Heart left ventricle (tissue), 13 donors: ENCODE measurements at regions not wholly inside any gene's neighbourhood (a gene's known extent, or its start where the extent isn't known, plus 50 kb on each side); places are given as distances from the start of the nearest gene placed in this dataset.

Experiments
- POLR2A ChIP-seq, 2 donors: fragments of 450-650 bp; IDR thresholded peaks; one replicate each; pipeline ENCODE4 v1.6.1; 2017; ENCODE audit warnings: antibody characterized with exemption in 2 of 2, mild to moderate bottlenecking in 2 of 2, moderate library complexity in 2 of 2
- TF ChIP-seq, protein P1 (sequence below), 12 donors: fragments of 200-600 bp; sonication (generic) in 4 of 12; IDR thresholded peaks; one replicate each; pipeline versions ENCODE4 v1.5.0 to v1.8.0; 2018 to 2022; ENCODE audit warnings: antibody characterized with exemption in 12 of 12, mild to moderate bottlenecking in 5 of 12
- donor health status: ischemic (EF 13 %, LVEDD 7.1; RV severe dilation, severe dysfunction).
- donor health status: DM: no; HTN: yes; CAD: no.
- donor health status: DM: no; HTN: no; CAD: no.
- donor health status: ischemic (EF 25% LVEDD 6.9; RV normal size, moderate dysfunction).
- donor health status: ischemic (EF 25% LVEDD 5.7; RV mildly dilated, moderate dysfunction).
- donor health status: ischemic (EF 35%, LVEDD 5.7; RV mildly dilated, moderate dysfunction).
- donor health status: nonischemic (EF 11% LVEDD 7.7; RV severe dilation, severe dysfunction).
- donor health status: DM: yes; HTN: yes; CAD: no.
- donor health status: PGD.
- donor health status: ischemic (EF 29% LVEDD 5.4; RV normal size, mild dysfunction).
- donor health status: nonischemic (EF 23%, LVEDD 6.1; RV moderate dilation, normal function).

DNA sequence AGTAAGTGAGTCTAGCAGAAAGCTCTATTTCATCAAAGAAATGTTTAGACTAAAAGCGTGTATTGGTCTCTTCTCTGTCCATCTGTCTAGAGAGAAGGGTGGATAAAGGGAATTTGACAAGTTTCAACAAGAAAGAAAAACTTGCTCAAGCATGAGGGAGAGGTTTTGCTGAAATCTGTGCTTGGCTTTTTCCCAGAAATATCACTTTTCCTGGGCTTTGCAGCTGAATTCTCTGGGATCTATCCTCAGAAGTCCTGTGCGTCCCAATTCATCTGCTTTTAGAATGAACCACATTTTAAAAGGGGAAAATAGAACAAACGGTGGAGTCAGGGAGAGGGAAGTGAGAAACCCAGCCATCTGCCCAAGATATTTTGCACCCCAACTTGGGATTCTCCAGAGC lies 59.6 kb upstream of the CELF2 start:
- TF ChIP-seq, protein P1, sequence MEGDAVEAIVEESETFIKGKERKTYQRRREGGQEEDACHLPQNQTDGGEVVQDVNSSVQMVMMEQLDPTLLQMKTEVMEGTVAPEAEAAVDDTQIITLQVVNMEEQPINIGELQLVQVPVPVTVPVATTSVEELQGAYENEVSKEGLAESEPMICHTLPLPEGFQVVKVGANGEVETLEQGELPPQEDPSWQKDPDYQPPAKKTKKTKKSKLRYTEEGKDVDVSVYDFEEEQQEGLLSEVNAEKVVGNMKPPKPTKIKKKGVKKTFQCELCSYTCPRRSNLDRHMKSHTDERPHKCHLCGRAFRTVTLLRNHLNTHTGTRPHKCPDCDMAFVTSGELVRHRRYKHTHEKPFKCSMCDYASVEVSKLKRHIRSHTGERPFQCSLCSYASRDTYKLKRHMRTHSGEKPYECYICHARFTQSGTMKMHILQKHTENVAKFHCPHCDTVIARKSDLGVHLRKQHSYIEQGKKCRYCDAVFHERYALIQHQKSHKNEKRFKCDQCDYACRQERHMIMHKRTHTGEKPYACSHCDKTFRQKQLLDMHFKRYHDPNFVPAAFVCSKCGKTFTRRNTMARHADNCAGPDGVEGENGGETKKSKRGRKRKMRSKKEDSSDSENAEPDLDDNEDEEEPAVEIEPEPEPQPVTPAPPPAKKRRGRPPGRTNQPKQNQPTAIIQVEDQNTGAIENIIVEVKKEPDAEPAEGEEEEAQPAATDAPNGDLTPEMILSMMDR (IDR thresholded peaks at IDR 0.05), result no peak
- no peak for TF ChIP-seq POLR2A (IDR thresholded peaks at IDR 0.05)
